AG10803 (cell line): ENCODE measurements at regions not wholly inside any gene's neighbourhood (a gene's known extent, or its start where the extent isn't known, plus 50 kb on each side); places are given as distances from the start of the nearest gene placed in this dataset.

ENCODE experiments used
- DNase-seq: peaks from one replicate; pipeline ENCODE4 v3.0.0; 2010; ENCODE audit warnings: low read depth
- H3K4me3 ChIP-seq: 2 replicates; pipeline ENCODE4 v1.5.1; 2011; ENCODE audit warnings: mild to moderate bottlenecking, low read length, control low read depth
- TF ChIP-seq, protein P1 (sequence below): conservative IDR thresholded peaks from 2 replicates; pipeline ENCODE4 v1.5.1; 2011; ENCODE audit warnings: mild to moderate bottlenecking, low read length, control low read depth, inconsistent platforms

DNA sequence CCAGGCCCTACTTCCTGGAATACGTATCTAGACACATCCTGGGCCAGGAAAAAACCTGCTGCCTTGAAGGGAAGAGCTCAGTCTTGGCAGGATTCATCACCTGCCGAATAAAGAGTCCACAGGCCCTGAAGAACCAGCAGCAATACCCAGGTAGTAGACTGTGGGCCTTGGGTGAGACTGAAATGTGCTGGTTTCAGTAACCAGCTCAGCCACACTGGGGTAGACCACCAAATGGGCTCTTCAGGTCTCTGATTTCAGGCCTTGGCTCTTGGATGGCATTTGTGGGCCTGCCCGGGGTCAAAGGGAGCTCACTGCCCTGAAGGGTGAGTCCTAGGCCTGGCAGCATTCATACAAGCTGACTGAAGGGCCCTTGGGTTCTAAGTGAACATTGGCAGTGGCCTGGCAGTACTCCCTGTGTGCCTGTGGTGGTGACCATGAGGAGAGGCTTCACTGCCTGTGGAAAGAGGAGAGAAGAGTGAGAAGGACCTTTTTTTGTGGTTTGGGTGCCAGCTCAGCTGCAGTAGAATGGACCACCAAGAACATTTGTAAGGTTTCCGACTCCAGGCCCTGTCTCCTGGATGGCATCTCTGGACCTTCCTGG lies 175.1 kb downstream of the ANKRD30B start:
- no peak for DNase-seq
- no peak overlapping the region for H3K4me3 ChIP-seq

DNA sequence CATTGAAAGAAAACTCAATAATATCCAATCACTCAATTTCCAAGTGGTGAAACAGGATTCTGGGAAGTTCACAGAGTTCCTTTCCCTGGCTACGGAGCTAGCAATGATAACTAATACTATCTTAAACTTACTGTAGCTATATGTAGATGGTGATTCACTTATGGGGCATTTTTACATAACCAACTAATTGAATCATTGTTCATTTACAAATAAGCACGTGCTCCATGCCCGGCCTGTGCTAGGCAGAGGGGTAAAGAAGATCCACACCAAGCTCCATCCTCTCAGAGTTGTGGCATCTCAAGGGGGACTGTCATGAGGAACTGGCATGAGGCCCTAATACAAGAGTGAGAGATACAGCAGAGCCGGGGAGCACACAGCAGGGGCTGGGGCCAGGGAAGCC lies 176.3 kb downstream of the ANKRD30B start:
- no peak overlapping the region for H3K4me3 ChIP-seq
- TF ChIP-seq, protein P1, sequence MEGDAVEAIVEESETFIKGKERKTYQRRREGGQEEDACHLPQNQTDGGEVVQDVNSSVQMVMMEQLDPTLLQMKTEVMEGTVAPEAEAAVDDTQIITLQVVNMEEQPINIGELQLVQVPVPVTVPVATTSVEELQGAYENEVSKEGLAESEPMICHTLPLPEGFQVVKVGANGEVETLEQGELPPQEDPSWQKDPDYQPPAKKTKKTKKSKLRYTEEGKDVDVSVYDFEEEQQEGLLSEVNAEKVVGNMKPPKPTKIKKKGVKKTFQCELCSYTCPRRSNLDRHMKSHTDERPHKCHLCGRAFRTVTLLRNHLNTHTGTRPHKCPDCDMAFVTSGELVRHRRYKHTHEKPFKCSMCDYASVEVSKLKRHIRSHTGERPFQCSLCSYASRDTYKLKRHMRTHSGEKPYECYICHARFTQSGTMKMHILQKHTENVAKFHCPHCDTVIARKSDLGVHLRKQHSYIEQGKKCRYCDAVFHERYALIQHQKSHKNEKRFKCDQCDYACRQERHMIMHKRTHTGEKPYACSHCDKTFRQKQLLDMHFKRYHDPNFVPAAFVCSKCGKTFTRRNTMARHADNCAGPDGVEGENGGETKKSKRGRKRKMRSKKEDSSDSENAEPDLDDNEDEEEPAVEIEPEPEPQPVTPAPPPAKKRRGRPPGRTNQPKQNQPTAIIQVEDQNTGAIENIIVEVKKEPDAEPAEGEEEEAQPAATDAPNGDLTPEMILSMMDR, result no peak
- no peak for DNase-seq

More for the DNA sequence above, 175.1 kb downstream of the ANKRD30B start:
- TF ChIP-seq, protein P1, result no peak

DNA sequence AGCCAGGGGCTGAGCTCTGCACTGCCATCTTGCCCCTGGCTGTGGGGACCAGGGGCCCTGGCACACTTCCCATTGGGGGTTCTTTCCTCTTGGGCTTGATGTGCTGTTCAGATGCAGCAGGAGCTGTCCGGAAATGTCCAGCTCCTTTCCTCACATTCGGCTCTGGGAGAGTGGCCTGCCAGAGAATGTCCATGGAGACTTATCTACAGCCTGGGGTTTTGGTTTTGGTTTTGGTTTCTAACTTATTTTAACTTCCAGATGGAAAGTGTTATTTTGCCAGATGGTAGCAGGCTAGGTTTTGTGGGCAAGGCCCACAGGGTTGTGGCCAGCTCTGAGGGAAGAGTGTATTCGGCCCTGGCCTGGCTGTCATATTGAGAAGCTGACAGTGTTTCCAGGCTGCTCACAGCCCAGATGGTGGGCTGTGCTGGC lies 177.3 kb downstream of the ANKRD30B start:
- H3K4me3 ChIP-seq, result no peak overlapping the region
- peak; percentile 64 for DNase-seq
- TF ChIP-seq, protein P1, result no peak

DNA sequence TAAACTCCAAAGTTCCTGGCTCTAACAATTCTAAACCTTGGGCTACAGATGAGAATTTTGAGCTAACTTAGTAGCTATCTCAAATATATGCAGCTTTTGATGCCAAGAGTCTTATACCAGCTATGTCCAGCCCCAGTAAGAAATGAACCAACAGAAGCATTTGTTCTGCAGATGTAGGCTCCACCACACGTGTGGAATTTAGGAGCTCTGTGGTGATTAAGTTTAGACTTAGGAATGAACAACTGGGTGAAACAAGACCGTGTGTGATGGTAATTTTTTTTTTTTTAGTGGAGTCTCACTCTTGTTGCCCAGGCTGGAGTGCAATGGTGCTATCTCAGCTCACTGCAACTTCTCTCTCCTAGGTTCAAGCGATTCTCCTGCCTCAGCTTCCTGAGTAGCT lies 179.7 kb downstream of the ANKRD30B start:
- DNase-seq, result peak; percentile 57
- TF ChIP-seq, protein P1, result no peak
- H3K4me3 ChIP-seq, result no peak overlapping the region

DNA sequence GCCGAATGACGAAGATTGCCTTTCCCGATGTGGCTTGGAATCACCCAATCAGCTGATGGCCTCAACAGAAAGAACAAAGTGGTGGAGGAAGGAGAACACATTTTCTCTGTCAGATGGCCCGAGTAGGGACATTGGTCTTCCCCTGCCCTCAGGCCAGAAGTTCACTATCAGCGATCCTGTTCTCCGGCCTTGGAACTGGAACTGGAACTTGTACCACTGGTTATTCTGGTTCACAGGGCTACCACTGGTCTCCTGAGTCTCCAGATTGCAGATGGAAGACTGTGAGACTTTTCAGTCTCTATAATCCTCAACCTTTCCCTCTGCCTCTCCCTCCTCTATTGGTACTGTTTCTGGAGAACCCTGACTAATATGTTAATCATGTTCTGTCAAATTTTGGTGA lies 180.4 kb downstream of the ANKRD30B start:
- H3K4me3 ChIP-seq, result no peak overlapping the region
- TF ChIP-seq, protein P1, result no peak
- no peak for DNase-seq

DNA sequence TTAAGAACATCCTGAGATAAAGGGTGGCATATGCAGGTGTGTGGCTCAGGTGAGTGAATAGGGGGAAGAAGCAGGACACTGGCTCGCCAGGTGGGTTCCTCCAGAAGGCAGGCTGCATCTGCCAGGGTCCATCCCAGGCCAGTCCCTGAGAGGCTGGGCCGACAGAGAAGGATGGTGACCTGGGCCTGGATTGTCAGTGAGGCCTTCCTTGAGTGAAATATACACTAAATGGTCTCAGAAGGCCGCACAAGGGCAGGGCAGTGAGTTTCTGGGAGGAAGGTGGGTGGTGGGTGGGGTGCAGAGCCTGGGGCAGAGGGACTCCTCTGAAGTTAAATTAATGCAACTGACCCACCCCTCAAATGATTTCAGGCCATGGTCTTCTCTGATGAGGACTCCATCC lies 182.1 kb downstream of the ANKRD30B start:
- H3K4me3 ChIP-seq, result no peak overlapping the region
- TF ChIP-seq, protein P1, result no peak
- no peak for DNase-seq

DNA sequence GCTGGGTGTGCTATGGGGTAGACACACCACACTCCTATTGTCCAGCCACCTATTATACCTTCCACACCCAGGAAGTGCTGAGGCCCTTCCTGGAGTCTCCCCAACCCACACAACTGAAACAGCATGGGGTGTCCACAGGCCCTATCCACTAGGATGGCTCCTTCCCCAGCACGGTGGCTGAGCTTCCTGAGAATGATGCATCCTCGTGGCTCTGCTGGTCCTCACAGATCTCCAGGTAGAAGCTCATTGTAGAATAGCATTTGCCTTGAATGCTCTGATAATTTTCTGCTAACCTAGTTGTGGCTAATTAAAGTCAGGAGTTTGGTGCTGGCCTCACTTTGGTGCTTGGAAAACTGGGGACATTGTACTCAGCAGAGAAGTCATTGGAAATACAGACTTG lies 182.6 kb downstream of the ANKRD30B start:
- DNase-seq, result no peak
- TF ChIP-seq, protein P1, result no peak

More for the DNA sequence above, 182.6 kb downstream of the ANKRD30B start:
- no peak overlapping the region for H3K4me3 ChIP-seq
